CD4-positive, alpha-beta T cell treated with Interferon gamma for 1 hour (primary cell): ENCODE measurements at regions not wholly inside any gene's neighbourhood (a gene's known extent, or its start where the extent isn't known, plus 50 kb on each side); places are given as distances from the start of the nearest gene placed in this dataset.
"Not testable (repeated sequence)": the region's sequence is repeated elsewhere in the genome, so short reads cannot be mapped to it uniquely, and the experiment has no call there.

ENCODE experiments used
- DNase-seq: peaks from one replicate; pipeline ENCODE4 v3.0.0-alpha.2; 2020

GRCh38 chr3:6467186-6467585 is 393.7 kb upstream of the GRM7 start:
- DNase-seq: no peak

- DNase-seq: no peak
These were observed 392.3 kb upstream of the GRM7 start for GRCh38 chr3:6468589-6468988.

GRCh38 chr3:6471744-6472143 is 389.2 kb upstream of the GRM7 start:
- DNase-seq: no peak

GRCh38 chr3:6490487-6491327 is 370.2 kb upstream of the GRM7 start:
- not testable (repeated sequence) for DNase-seq

- DNase-seq: no peak
These were observed 369.1 kb upstream of the GRM7 start for GRCh38 chr3:6491768-6492167.

- DNase-seq: no peak
These were observed 368.6 kb upstream of the GRM7 start for GRCh38 chr3:6492306-6492705.

GRCh38 chr3:6498944-6499343 is 362.0 kb upstream of the GRM7 start:
- not testable (repeated sequence) for DNase-seq

GRCh38 chr3:6504347-6504746 is 356.6 kb upstream of the GRM7 start:
- no peak for DNase-seq

- DNase-seq: no peak
These were observed 356.1 kb upstream of the GRM7 start for GRCh38 chr3:6504834-6505233.

- DNase-seq: no peak
These were observed 352.5 kb upstream of the GRM7 start for GRCh38 chr3:6508410-6508759.

GRCh38 chr3:6509576-6509975 is 351.3 kb upstream of the GRM7 start:
- DNase-seq: no peak

GRCh38 chr3:6510713-6511112 is 350.2 kb upstream of the GRM7 start:
- no peak for DNase-seq

GRCh38 chr3:6512172-6512800 is 348.6 kb upstream of the GRM7 start:
- no peak for DNase-seq

GRCh38 chr3:6516143-6516542 is 344.8 kb upstream of the GRM7 start:
- no peak for DNase-seq

- DNase-seq: no peak
These were observed 344.2 kb upstream of the GRM7 start for GRCh38 chr3:6516694-6517093.

- DNase-seq: no peak
These were observed 342.1 kb upstream of the GRM7 start for GRCh38 chr3:6518709-6519345.

- DNase-seq: no peak
These were observed 339.4 kb upstream of the GRM7 start for GRCh38 chr3:6521369-6522113.

GRCh38 chr3:6522191-6522590 is 338.7 kb upstream of the GRM7 start:
- DNase-seq: no peak

- DNase-seq: no peak
These were observed 337.9 kb upstream of the GRM7 start for GRCh38 chr3:6523043-6523442.

GRCh38 chr3:6524479-6524878 is 336.4 kb upstream of the GRM7 start:
- no peak for DNase-seq

- DNase-seq: no peak
These were observed 334.6 kb upstream of the GRM7 start for GRCh38 chr3:6526321-6526720.

- DNase-seq: no peak
These were observed 334.1 kb upstream of the GRM7 start for GRCh38 chr3:6526861-6527260.

GRCh38 chr3:6528951-6529350 is 332.0 kb upstream of the GRM7 start:
- no peak for DNase-seq

GRCh38 chr3:6531153-6531552 is 329.8 kb upstream of the GRM7 start:
- DNase-seq: no peak
